Cardiac muscle cell (in vitro differentiated cells and primary cell): ENCODE measurements at regions not wholly inside any gene's neighbourhood (a gene's known extent, or its start where the extent isn't known, plus 50 kb on each side); places are given as distances from the start of the nearest gene placed in this dataset.
A peak's percentile ranks its signal among the peaks of the same experiment; 100 is the strongest.
"Not testable (repeated sequence)": the region's sequence is repeated elsewhere in the genome, so short reads cannot be mapped to it uniquely, and the experiment has no call there.

Source experiments
- DNase-seq, 2 donors: peaks; one replicate each; pipeline versions ENCODE4 v3.0.0 to v3.0.0-alpha.2; 2010 to 2017; ENCODE audit warnings: low read depth in 1 of 2, low spot score in 1 of 2
- H3K27ac ChIP-seq: fragments of 200-600 bp; sonication (generic); 2 replicates; pipeline ENCODE4 v1.5.1; 2016
- H3K27me3 ChIP-seq: fragments of 200-600 bp; sonication (generic); 2 replicates; pipeline ENCODE4 v1.6.0; 2016; ENCODE audit warnings: control low read depth
- H3K36me3 ChIP-seq: fragments of 200-600 bp; sonication (generic); 2 replicates; pipeline ENCODE4 v1.5.1; 2016; ENCODE audit warnings: control low read depth
- H3K4me1 ChIP-seq: fragments of 200-600 bp; sonication (generic); 2 replicates; pipeline ENCODE4 v1.8.1; 2017; ENCODE audit warnings: low read depth, mild to moderate bottlenecking, mixed run types
- H3K4me3 ChIP-seq: fragments of 200-600 bp; sonication (generic); 2 replicates; pipeline ENCODE4 v1.5.1; 2016; ENCODE audit warnings: mild to moderate bottlenecking
- H3K9me3 ChIP-seq: fragments of 200-600 bp; sonication (generic); 2 replicates; pipeline ENCODE4 v1.5.1; 2017; ENCODE audit warnings: low read depth, mild to moderate bottlenecking, control low read depth
- TF ChIP-seq, protein P1 (sequence below): IDR thresholded peaks from 2 replicates; pipeline ENCODE4 v1.5.1; 2012; ENCODE audit warnings: low read depth, mild to moderate bottlenecking, low read length

DNA sequence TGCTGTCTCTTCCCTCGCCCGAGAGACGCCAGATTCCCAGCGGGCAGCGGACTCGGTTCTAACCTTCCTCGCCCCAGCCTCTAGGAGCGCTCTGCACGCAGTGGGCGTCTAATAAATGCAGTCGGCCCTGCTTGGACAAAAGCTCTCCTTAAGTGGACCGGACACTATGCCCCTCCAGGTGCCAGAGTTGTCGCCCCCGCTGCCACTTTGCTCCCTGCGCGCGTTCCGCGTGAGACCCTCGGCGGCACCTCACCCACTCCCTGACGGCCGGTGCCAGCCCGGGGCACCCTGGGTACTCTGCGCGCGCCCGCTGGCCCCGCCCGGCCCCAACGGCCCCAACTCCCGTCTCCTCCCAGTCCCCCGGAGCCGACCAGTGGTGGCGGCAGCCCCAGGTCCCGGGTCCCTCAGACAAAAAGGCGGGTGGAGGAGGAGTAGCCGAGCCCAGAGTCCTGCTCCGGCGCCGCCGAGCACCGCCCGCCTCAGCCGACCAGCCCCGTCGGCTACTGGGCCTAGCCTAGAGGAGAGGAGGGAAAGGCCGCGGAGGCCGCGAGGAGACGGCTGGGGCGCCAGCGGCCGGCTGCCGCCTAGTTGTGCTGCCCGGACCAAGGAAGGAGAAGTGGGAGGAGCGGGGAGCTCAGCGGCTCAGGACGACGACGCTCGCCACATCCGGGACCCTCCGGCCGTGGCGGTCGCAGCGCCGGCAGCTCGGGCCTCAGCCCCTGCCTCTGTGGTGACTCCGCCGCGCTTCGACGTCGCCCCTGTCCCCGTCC lies 123.0 kb downstream of the GOSR1 start:
- Histone ChIP-seq H3K4me3 (peak overlapping the region; percentile 65), H3K36me3 (no peaks in the 10 kb centered on the region), H3K4me1 (no peaks in the 10 kb centered on the region), H3K9me3 (no peaks in the 10 kb centered on the region), H3K27me3 (no peaks in the 10 kb centered on the region), H3K27ac (peak overlapping the region; percentile 93)
- DNase-seq, result peak; percentile 83 to 90
- TF ChIP-seq, protein P1, sequence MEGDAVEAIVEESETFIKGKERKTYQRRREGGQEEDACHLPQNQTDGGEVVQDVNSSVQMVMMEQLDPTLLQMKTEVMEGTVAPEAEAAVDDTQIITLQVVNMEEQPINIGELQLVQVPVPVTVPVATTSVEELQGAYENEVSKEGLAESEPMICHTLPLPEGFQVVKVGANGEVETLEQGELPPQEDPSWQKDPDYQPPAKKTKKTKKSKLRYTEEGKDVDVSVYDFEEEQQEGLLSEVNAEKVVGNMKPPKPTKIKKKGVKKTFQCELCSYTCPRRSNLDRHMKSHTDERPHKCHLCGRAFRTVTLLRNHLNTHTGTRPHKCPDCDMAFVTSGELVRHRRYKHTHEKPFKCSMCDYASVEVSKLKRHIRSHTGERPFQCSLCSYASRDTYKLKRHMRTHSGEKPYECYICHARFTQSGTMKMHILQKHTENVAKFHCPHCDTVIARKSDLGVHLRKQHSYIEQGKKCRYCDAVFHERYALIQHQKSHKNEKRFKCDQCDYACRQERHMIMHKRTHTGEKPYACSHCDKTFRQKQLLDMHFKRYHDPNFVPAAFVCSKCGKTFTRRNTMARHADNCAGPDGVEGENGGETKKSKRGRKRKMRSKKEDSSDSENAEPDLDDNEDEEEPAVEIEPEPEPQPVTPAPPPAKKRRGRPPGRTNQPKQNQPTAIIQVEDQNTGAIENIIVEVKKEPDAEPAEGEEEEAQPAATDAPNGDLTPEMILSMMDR, result peak; percentile 61

DNA sequence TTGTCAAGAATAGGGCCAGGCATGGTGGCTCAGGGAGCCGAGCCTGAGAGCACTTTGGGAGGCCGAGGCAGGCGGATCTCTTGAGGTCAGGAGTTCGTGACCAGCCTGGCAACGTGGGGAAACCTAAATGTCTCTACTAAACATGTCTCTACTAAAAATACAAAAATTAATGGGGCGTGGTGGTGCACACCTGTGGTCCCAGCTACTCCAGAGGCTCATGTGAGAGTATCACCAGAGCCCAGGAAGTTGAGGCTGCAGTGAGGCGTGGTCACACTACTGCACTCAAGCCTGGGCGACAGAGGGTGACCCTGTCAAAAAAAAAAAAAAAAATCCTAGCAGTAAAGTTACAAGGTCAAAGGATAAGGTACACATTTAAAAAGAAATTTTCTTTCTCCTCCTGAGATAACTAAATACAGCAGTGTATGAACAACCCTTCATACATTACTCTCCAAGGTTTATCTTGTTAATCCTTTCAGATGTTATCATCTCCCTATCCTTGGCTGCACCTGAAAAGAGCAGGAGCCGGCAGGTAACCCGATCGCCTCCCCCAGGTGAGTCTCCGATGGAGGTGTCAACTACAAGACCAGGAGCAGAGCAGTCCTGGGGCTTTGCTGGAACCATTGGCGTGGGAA lies 122.3 kb downstream of the GOSR1 start:
- Histone ChIP-seq H3K4me1 (no peaks in the 10 kb centered on the region), H3K36me3 (no peaks in the 10 kb centered on the region), H3K27me3 (no peaks in the 10 kb centered on the region), H3K9me3 (no peaks in the 10 kb centered on the region), H3K4me3 (peak overlapping the region; percentile 65), H3K27ac (peak overlapping the region; percentile 93)
- TF ChIP-seq, protein P1, result no peak
- DNase-seq, result no peak

DNA sequence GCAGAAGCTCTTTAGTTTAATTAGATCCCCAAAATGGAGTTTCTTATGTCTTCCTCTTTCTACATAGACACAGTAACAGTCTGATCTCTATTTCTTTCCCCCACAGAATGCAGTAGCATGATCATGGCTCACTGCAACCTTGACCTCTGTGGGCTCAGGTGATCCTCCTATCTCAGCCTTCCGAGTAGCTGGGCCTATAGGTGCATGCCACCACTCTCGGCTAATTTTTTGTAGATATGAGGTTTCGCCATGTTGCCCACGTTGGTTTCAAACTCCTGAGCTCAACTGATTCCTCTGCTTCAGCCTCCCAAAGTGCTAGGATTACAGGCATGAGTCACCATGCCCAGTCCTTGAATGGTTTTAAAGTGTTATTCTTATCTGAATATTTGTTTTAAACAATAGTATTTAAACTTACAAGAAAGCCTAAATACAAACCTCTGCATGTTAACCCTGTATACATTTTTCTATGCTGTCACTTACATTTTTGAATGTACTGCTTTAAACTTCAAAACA lies 120.6 kb downstream of the GOSR1 start:
- H3K9me3 ChIP-seq, result no peaks in the 10 kb centered on the region
- TF ChIP-seq, protein P1, result no peak
- H3K27me3 ChIP-seq, result no peaks in the 10 kb centered on the region
- no peak overlapping the region for H3K4me3 ChIP-seq
- H3K36me3 ChIP-seq, result no peaks in the 10 kb centered on the region
- H3K4me1 ChIP-seq, result no peaks in the 10 kb centered on the region
- DNase-seq, result no peak
- no peak overlapping the region for H3K27ac ChIP-seq

DNA sequence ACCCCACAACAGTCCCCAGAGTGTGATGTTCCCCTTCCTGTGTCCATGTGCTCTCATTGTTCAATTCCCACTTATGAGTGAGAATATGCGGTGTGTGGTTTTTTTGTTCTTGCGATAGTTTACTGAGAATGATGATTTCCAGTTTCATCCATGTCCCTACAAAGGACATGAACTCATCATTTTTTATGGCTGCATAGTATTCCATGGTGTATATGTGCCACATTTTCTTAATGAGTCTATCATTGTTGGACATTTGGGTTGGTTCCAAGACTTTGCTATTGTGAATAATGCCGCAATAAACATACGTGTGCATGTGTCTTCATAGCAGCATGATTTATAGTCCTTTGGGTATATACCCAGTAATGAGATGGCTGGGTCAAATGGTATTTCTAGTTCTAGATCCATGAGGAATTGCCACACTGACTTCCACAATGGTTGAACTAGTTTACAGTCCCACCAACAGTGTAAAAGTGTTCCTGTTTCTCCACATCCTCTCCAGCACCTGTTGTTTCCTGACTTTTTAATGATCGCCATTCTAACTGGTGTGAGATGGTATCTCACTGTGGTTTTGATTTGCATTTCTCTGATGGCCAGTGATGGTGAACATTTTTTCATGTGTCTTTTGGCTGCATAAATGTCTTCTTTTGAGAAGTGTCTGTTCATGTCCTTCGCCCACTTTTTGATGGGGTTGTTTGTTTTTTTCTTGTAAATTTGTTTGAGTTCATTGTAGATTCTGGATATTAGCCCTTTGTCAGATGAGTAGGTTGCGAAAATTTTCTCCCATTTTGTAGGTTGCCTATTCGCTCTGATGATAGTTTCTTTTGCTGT lies 120.0 kb downstream of the GOSR1 start:
- H3K9me3 ChIP-seq, H3K4me1 ChIP-seq, H3K4me3 ChIP-seq, H3K36me3 ChIP-seq, H3K27ac ChIP-seq, H3K27me3 ChIP-seq, DNase-seq: not testable (repeated sequence)

DNA sequence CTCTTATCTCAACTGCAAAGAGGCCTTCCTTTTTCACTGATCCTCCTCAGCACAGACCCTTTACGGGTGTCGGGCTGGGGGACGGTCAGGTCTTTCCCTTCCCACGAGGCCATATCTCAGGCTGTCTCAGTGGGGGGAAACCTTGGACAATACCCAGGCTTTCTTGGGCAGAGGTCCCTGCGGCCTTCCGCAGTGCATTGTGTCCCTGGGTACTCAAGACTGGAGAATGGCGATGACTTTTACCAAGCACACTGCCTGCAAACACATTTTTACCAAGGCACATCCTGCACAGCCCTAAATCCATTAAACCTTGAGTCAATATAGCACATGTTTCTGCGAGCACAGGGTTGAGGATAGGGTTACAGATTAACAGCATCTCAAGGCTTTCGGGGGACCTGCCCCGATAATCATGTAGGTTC lies 117.8 kb downstream of the GOSR1 start:
- not testable (repeated sequence) for H3K27ac ChIP-seq, DNase-seq, H3K4me3 ChIP-seq, H3K36me3 ChIP-seq, H3K9me3 ChIP-seq, H3K4me1 ChIP-seq, H3K27me3 ChIP-seq

DNA sequence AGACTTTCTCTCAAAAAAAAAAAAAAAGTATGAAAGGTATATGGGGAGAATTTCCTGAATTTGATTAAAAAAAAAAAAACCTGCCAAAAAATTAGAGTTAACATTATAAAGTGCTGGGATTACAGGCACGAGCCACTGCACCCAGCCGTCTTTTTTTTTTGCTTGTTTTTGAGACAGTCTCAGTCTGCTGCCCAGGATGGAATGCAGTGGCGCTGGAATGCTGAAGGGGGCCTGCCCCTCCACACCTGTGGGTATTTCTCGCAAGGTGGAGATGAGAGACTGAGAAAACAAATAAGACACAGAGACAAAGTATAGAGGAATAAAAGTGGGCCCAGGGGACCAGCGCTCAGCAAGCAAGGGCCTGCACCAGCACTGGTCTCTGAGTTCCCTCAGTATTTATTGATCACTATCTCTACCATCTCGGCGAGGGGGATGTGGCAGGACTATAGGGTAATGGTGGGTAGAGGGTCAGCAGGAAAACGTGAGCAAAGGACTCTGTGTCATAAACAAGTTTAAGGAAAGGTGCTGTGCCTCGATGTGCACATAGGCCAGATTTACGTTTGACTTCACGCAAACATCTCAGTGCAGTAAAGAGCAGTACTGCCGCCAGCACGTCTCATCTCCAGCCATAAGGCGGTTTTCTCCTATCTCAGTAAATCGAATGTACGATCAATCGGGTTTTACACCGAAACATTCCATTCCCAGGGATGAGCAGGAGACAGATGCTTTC lies 117.2 kb downstream of the GOSR1 start:
- TF ChIP-seq, protein P1, result no peak
- H3K36me3 ChIP-seq, result no peaks in the 10 kb centered on the region

More for the DNA sequence above, 117.2 kb downstream of the GOSR1 start:
- no peak overlapping the region for H3K27ac ChIP-seq
- H3K4me1 ChIP-seq, result peaks cover 4% of the 10 kb centered on the region
- no peak overlapping the region for H3K4me3 ChIP-seq
- no peaks in the 10 kb centered on the region for H3K9me3 ChIP-seq
- DNase-seq, result no peak
- H3K27me3 ChIP-seq, result no peaks in the 10 kb centered on the region
